ENCODE measurements at regions not wholly inside any gene's neighbourhood (a gene's known extent, or its start where the extent isn't known, plus 50 kb on each side); places are given as distances from the start of the nearest gene placed in this dataset.

DNA sequence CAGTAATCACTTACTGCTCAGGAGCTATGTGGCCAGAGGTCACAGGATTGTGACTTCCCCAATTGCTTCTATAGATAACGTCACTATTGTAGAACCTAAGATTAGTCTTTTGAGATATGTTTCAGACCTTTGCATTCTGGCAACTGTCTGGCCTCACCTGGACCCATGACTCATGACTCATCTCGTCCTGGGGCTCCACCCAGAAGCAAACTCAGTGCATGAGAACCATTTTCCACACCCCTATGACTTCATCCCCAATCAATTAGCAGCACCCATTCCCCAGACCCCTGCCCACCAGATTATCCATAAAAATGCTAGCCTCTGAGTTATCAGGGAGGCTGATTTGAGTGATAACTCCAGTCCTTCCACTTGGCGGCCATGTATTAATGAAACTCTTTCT lies 186.9 kb downstream of the EMP1 start:
- TF ChIP-seq, protein P1, sequence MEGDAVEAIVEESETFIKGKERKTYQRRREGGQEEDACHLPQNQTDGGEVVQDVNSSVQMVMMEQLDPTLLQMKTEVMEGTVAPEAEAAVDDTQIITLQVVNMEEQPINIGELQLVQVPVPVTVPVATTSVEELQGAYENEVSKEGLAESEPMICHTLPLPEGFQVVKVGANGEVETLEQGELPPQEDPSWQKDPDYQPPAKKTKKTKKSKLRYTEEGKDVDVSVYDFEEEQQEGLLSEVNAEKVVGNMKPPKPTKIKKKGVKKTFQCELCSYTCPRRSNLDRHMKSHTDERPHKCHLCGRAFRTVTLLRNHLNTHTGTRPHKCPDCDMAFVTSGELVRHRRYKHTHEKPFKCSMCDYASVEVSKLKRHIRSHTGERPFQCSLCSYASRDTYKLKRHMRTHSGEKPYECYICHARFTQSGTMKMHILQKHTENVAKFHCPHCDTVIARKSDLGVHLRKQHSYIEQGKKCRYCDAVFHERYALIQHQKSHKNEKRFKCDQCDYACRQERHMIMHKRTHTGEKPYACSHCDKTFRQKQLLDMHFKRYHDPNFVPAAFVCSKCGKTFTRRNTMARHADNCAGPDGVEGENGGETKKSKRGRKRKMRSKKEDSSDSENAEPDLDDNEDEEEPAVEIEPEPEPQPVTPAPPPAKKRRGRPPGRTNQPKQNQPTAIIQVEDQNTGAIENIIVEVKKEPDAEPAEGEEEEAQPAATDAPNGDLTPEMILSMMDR (CRISPR knock-in tag; IDR thresholded peaks at IDR 0.05), result no peak
- TF ChIP-seq ZFP82 (CRISPR knock-in tag; IDR thresholded peaks at IDR 0.05; ENCODE audit: borderline replicate concordance) (no peak), MZF1 (CRISPR knock-in tag; IDR thresholded peaks at IDR 0.05; ENCODE audit: borderline replicate concordance) (no peak), SP1 (IDR thresholded peaks at IDR 0.05) (no peak), SP1 (CRISPR knock-in tag; IDR thresholded peaks at IDR 0.05) (no peak), FOXA3 (CRISPR knock-in tag; IDR thresholded peaks at IDR 0.05) (no peak), ZBTB38 (CRISPR knock-in tag; IDR thresholded peaks at IDR 0.05) (no peak), MYNN (CRISPR knock-in tag; IDR thresholded peaks at IDR 0.05; ENCODE audit: low read depth) (no peak), ZNF354B (CRISPR knock-in tag; IDR thresholded peaks at IDR 0.05) (no peak), ZNF235 (CRISPR knock-in tag; IDR thresholded peaks at IDR 0.05; ENCODE audit: borderline replicate concordance) (no peak)
- TF ChIP-seq, protein P2, sequence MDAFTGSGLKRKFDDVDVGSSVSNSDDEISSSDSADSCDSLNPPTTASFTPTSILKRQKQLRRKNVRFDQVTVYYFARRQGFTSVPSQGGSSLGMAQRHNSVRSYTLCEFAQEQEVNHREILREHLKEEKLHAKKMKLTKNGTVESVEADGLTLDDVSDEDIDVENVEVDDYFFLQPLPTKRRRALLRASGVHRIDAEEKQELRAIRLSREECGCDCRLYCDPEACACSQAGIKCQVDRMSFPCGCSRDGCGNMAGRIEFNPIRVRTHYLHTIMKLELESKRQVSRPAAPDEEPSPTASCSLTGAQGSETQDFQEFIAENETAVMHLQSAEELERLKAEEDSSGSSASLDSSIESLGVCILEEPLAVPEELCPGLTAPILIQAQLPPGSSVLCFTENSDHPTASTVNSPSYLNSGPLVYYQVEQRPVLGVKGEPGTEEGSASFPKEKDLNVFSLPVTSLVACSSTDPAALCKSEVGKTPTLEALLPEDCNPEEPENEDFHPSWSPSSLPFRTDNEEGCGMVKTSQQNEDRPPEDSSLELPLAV (CRISPR knock-in tag; conservative IDR thresholded peaks at IDR 0.05; ENCODE audit: low read depth), result no peak
- TF ChIP-seq, protein P3, sequence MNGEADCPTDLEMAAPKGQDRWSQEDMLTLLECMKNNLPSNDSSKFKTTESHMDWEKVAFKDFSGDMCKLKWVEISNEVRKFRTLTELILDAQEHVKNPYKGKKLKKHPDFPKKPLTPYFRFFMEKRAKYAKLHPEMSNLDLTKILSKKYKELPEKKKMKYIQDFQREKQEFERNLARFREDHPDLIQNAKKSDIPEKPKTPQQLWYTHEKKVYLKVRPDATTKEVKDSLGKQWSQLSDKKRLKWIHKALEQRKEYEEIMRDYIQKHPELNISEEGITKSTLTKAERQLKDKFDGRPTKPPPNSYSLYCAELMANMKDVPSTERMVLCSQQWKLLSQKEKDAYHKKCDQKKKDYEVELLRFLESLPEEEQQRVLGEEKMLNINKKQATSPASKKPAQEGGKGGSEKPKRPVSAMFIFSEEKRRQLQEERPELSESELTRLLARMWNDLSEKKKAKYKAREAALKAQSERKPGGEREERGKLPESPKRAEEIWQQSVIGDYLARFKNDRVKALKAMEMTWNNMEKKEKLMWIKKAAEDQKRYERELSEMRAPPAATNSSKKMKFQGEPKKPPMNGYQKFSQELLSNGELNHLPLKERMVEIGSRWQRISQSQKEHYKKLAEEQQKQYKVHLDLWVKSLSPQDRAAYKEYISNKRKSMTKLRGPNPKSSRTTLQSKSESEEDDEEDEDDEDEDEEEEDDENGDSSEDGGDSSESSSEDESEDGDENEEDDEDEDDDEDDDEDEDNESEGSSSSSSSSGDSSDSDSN (CRISPR knock-in tag; IDR thresholded peaks at IDR 0.05), result no peak

All from HepG2 (cell line).